Mucosa of descending colon (tissue), 3 donors: ENCODE measurements at regions not wholly inside any gene's neighbourhood (a gene's known extent, or its start where the extent isn't known, plus 50 kb on each side); places are given as distances from the start of the nearest gene placed in this dataset.

Source experiments
- ATAC-seq: fragments of 200-7000 bp; cut with Tn5 transposase; one replicate; pipeline ENCODE4 v1.9.1; 2020; ENCODE audit warnings: mild to moderate bottlenecking, moderate library complexity
- DNase-seq, 3 donors: peaks; one replicate each; pipeline ENCODE4 v3.0.0-alpha.2; 2020
- H3K36me3 ChIP-seq: fragments of 200-600 bp; one replicate; pipeline ENCODE4 v1.8.0; 2021; ENCODE audit warnings: low read depth, mild to moderate bottlenecking
- H3K4me1 ChIP-seq: fragments of 200-600 bp; one replicate; pipeline ENCODE4 v1.8.0; 2021; ENCODE audit warnings: low read depth, mild to moderate bottlenecking
- H3K4me3 ChIP-seq: fragments of 200-600 bp; one replicate; pipeline ENCODE4 v1.8.0; 2021; ENCODE audit warnings: mild to moderate bottlenecking
- H3K9me3 ChIP-seq: fragments of 200-600 bp; one replicate; pipeline ENCODE4 v1.8.0; 2021; ENCODE audit warnings: mild to moderate bottlenecking
- intact Hi-C, 2 donors: fragments of 100-400 bp; cut with DNase I in 1 of 2; cut with micrococcal nuclease in 1 of 2; formaldehyde crosslinking; loops; one replicate each; pipeline versions ENCODE4 v1.11.0 to v1.11.1; 2022; cut with DNase I, micrococcal nuclease
- TF ChIP-seq, protein P1 (sequence below): fragments of 200-600 bp; IDR thresholded peaks from one replicate; pipeline ENCODE4 v1.8.0; 2022; ENCODE audit warnings: antibody characterized with exemption, mild to moderate bottlenecking
- donor health status: DM: no; HTN: no; CAD: no; lungs with moderate emphysema.
- donor health status: DM: no; HTN: no; CAD: no.
- donor health status: DM: no; HTN: yes; CAD: no.

DNA sequence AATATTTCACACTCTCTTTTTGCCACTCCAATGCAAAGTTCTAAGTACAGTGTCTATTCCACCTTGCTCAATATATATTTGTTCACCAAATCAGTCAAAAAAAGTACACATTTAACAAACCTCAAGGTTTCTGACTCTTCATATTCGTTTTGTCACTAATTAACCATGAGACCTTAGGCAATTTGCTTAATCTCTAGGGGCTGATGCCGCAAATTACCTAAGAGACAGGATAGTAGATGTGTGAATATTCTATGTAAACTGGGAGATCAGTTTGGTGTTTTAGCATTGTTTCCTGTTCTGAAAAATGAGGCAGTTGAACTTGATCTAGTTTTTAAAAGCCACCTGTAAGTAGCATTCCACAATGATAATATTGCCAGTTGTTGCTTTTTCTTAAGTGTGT, 182.5 kb upstream of the KCNH8 start:
- ATAC-seq (no peak), DNase-seq (no peak)
- no peaks in the 10 kb centered on the region for H3K9me3 ChIP-seq
- TF ChIP-seq, protein P1, sequence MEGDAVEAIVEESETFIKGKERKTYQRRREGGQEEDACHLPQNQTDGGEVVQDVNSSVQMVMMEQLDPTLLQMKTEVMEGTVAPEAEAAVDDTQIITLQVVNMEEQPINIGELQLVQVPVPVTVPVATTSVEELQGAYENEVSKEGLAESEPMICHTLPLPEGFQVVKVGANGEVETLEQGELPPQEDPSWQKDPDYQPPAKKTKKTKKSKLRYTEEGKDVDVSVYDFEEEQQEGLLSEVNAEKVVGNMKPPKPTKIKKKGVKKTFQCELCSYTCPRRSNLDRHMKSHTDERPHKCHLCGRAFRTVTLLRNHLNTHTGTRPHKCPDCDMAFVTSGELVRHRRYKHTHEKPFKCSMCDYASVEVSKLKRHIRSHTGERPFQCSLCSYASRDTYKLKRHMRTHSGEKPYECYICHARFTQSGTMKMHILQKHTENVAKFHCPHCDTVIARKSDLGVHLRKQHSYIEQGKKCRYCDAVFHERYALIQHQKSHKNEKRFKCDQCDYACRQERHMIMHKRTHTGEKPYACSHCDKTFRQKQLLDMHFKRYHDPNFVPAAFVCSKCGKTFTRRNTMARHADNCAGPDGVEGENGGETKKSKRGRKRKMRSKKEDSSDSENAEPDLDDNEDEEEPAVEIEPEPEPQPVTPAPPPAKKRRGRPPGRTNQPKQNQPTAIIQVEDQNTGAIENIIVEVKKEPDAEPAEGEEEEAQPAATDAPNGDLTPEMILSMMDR, result no peak
- intact Hi-C loops, result no loop called here
- H3K4me3 ChIP-seq, result no peak overlapping the region
- H3K4me1 ChIP-seq, result no peaks in the 10 kb centered on the region
- no peaks in the 10 kb centered on the region for H3K36me3 ChIP-seq

DNA sequence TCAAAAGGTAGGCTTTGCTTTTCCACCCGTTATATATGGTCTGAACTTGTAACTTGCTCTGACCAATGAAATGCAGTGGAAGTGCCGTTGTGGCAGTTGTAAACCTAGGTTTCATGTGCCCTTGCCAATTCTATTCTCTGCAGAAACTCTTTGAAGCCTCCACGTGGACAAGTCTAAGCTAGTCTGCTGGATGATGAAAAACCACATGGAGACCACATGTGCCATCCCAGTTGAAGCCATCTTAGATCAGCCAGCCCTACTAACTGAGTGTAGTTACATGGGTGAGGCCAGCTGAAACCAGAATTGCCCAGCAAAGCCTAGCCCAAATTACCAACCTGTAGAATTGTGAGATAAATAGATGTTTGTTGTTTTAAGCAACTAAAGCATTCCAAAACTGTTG, 183.7 kb upstream of the KCNH8 start:
- Histone ChIP-seq H3K36me3 (no peaks in the 10 kb centered on the region), H3K4me1 (no peaks in the 10 kb centered on the region), H3K4me3 (no peak overlapping the region), H3K9me3 (no peaks in the 10 kb centered on the region)
- no peak for ATAC-seq
- TF ChIP-seq, protein P1, result no peak
- intact Hi-C loops, result no loop called here
- no peak for DNase-seq

DNA sequence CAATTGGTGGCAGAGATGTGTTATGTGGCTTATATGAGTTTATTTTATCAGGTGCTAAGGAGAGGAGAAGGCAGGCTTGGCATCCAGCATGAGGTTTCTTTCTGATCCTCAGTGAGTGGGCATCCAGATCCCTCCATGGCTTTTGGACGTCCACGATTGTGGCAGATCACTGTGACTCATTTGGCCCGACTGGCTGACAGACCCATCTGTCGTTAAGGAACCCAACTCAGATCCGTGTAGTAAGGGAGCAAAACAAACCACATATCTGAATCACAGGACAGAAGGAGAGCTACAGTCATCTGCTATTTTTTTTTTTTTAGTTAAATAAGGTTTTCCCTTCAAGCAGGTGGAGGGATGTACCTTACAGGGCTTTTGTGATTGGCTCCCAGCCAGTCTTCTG, 197.0 kb upstream of the KCNH8 start:
- TF ChIP-seq, protein P1, result no peak
- no peak overlapping the region for H3K4me3 ChIP-seq
- H3K36me3 ChIP-seq, result no peaks in the 10 kb centered on the region
- H3K4me1 ChIP-seq, result no peaks in the 10 kb centered on the region
- intact Hi-C loops, result no loop called here
- ATAC-seq (no peak), DNase-seq (no peak)
- no peaks in the 10 kb centered on the region for H3K9me3 ChIP-seq

DNA sequence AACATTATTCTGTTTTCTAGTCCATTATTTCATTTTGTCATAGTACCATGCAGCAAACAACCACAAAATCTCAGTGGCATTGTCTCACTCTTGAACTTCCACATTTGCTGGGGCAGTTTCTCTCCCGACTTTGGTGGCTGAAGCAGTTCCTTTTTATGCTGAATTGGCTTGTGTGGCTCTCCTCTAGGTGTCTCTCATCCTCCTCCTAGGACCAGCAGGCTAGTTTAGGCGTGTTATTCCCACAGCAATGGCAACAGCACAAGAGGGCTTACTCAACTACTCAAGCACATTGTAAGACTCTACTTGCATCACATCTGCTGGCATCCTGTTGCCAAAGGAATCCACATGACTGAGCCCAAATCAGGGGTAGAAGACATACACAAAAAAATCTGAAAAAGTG, 201.8 kb upstream of the KCNH8 start:
- TF ChIP-seq, protein P1, result no peak
- intact Hi-C loops, result no loop called here
- no peaks in the 10 kb centered on the region for H3K9me3 ChIP-seq
- H3K4me1 ChIP-seq, result no peaks in the 10 kb centered on the region
- no peaks in the 10 kb centered on the region for H3K36me3 ChIP-seq
- ATAC-seq (no peak), DNase-seq (no peak)
- no peak overlapping the region for H3K4me3 ChIP-seq

DNA sequence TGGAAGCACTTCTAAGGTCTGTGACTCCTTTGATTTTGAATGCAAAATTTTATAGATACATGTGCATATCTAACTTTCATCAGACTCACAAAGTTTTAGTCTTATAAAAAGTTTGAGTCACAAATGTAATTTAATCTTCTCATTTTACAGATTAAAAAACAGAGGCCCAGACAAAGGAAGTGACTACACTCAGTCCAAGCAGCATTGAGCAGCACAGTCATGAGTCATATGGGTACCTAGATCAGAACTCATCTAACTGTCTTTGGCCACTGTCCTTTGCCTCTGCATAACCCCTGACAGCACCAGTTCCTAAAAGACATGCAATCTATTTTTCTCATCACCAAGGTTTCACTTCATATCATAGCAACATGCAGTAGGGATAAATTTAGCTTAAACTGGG, 210.7 kb upstream of the KCNH8 start:
- H3K4me3 ChIP-seq, result no peak overlapping the region
- H3K36me3 ChIP-seq, result no peaks in the 10 kb centered on the region
- H3K4me1 ChIP-seq, result no peaks in the 10 kb centered on the region
- TF ChIP-seq, protein P1, result no peak
- H3K9me3 ChIP-seq, result no peaks in the 10 kb centered on the region
- DNase-seq, result no peak
- ATAC-seq, result no peak
- intact Hi-C loops, result no loop called here

DNA sequence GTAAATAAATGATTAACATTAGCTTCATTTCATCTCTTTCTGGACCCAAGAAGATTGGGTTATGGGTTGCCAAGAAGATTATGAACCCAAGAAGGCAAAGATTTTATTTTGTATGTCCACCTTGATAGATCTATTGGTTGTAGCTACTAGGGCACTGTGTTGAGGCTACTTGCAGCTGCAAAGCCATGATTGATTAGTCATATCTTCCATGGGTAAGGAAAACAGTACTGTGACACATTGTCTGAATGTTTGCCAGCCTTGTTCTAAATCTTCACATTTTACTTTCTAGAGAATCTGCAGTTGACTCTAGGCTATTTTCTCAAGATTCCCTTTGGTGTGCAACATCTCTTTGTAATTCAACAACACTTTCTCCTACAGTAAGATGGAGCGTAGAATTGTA, 229.2 kb upstream of the KCNH8 start:
- TF ChIP-seq, protein P1, result no peak
- DNase-seq, result no peak
- Histone ChIP-seq H3K4me3 (no peak overlapping the region), H3K4me1 (no peaks in the 10 kb centered on the region), H3K36me3 (no peaks in the 10 kb centered on the region), H3K9me3 (no peaks in the 10 kb centered on the region)
- intact Hi-C loops, result no loop called here
- ATAC-seq, result no peak
